ENCODE measurements at regions not wholly inside any gene's neighbourhood (a gene's known extent, or its start where the extent isn't known, plus 50 kb on each side); places are given as distances from the start of the nearest gene placed in this dataset.

DNA sequence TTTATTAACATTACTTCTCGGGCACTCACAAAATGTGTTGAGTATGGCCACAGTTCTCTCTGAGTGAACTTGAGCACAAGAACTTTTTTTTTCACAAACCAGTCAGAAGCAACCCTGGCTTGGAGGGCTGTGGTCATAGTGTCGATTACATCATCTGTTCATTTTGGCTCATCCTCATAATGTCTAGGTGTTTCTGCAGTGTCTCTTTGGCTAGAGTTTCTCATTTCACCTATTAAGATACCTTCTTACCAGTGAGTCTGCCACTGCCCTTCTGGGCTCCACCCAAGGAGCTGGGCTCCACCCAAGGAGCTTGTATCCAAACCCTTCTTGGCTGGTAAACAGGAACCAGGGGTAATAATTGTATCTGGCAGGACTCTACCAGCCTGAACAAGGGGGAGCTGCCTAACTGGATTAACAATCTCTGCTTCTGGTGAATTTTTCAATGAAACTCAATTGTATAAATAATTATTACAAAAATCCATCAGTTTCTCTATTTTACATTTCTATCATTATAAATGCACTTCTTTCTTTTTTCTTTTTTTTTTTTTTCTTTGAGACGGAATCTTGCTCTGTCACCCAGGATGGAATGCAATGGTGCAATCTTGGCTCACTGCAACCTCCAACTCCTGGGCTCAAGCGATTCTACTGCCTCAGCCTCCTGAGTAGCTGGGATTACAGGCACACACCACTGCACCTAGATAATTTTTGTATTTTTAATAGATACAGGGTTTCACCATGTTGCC is 667.7 kb upstream of the SLIT2 start:
- TF ChIP-seq, protein P1, sequence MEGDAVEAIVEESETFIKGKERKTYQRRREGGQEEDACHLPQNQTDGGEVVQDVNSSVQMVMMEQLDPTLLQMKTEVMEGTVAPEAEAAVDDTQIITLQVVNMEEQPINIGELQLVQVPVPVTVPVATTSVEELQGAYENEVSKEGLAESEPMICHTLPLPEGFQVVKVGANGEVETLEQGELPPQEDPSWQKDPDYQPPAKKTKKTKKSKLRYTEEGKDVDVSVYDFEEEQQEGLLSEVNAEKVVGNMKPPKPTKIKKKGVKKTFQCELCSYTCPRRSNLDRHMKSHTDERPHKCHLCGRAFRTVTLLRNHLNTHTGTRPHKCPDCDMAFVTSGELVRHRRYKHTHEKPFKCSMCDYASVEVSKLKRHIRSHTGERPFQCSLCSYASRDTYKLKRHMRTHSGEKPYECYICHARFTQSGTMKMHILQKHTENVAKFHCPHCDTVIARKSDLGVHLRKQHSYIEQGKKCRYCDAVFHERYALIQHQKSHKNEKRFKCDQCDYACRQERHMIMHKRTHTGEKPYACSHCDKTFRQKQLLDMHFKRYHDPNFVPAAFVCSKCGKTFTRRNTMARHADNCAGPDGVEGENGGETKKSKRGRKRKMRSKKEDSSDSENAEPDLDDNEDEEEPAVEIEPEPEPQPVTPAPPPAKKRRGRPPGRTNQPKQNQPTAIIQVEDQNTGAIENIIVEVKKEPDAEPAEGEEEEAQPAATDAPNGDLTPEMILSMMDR (IDR thresholded peaks at IDR 0.05) = no peak
- TF ChIP-seq POLR2A (IDR thresholded peaks at IDR 0.05) = no peak

Measured in esophagus squamous epithelium (tissue), 4 donors.